PC-9 (cell line): ENCODE measurements at regions not wholly inside any gene's neighbourhood (a gene's known extent, or its start where the extent isn't known, plus 50 kb on each side); places are given as distances from the start of the nearest gene placed in this dataset.
A peak's percentile ranks its signal among the peaks of the same experiment; 100 is the strongest.

Source experiments
- BruUV-seq: library from RNA; stranded (reverse); fragments of 400-500 nt; replicated peaks from 2 replicates; lab custom pipeline; 2021; lab: Mats Ljungman, UMichigan
- CTCF ChIA-PET: fragments of 300-600 bp; sonication (Branson Sonifier 250); formaldehyde crosslinking; loops from one replicate; lab custom pipeline; 2022; ENCODE audit warnings: antibody characterized with exemption; lab: Charles Lee
- POLR2A ChIA-PET: fragments of 300-600 bp; sonication (Branson Sonifier 250); formaldehyde crosslinking; loops from one replicate; lab custom pipeline; 2022; ENCODE audit warnings: antibody characterized with exemption; ENCODE audit not compliant: unreplicated experiment; lab: Charles Lee
- DNase-seq, 2 experiments: peaks; one replicate each; pipeline versions ENCODE4 v3.0.0 to v3.0.0-alpha.2; 2015 to 2022; ENCODE audit warnings: mixed read lengths in 1 of 2
- H2AFZ ChIP-seq: fragments of 200-600 bp; sonication (generic); 2 replicates; pipeline ENCODE4 v1.8.1; 2017; ENCODE audit warnings: antibody characterized with exemption
- H3F3A ChIP-seq: fragments of 200-600 bp; sonication (generic); 2 replicates; pipeline ENCODE4 v1.8.1; 2017; ENCODE audit warnings: antibody characterized with exemption, mild to moderate bottlenecking, low read depth; ENCODE audit not compliant: insufficient read depth
- H3K27ac ChIP-seq: fragments of 200-600 bp; sonication (generic); 2 replicates; pipeline ENCODE4 v1.6.1; 2016; ENCODE audit warnings: mixed run types
- H3K27me3 ChIP-seq: fragments of 200-600 bp; sonication (generic); 2 replicates; pipeline ENCODE4 v1.6.1; 2016; ENCODE audit warnings: low read depth, mixed run types; ENCODE audit not compliant: insufficient read depth
- H3K36me3 ChIP-seq: fragments of 200-600 bp; sonication (generic); 2 replicates; pipeline ENCODE4 v1.6.1; 2016; ENCODE audit warnings: low read depth, mixed run types
- H3K4me1 ChIP-seq: fragments of 200-600 bp; sonication (generic); replicated peaks from 2 replicates; pipeline ENCODE4 v1.6.1; 2016; ENCODE audit warnings: mixed run types; ENCODE audit not compliant: insufficient read depth
- H3K4me2 ChIP-seq: fragments of 200-600 bp; sonication (generic); 2 replicates; pipeline ENCODE4 v1.6.1; 2017; ENCODE audit warnings: mixed run types
- H3K4me3 ChIP-seq: fragments of 200-600 bp; sonication (generic); 2 replicates; pipeline ENCODE4 v1.6.1; 2016; ENCODE audit warnings: mixed run types
- H3K79me2 ChIP-seq: fragments of 200-600 bp; sonication (generic); 2 replicates; pipeline ENCODE4 v1.6.1; 2017; ENCODE audit warnings: low read depth, mixed run types
- H3K9me2 ChIP-seq: fragments of 200-600 bp; sonication (generic); 2 replicates; pipeline ENCODE4 v1.8.1; 2017; ENCODE audit warnings: mild to moderate bottlenecking; ENCODE audit not compliant: insufficient read depth
- H3K9me3 ChIP-seq: fragments of 200-600 bp; sonication (generic); 2 replicates; pipeline ENCODE4 v1.8.1; 2016; ENCODE audit warnings: low read depth; ENCODE audit not compliant: insufficient read depth
- H4K20me1 ChIP-seq: fragments of 200-600 bp; sonication (generic); 2 replicates; pipeline ENCODE4 v1.8.1; 2017; ENCODE audit not compliant: insufficient read depth
- CTCF ChIP-seq: fragments of 200-600 bp; sonication (generic); conservative IDR thresholded peaks from 2 replicates; pipeline ENCODE4 v1.6.1; 2017; ENCODE audit warnings: mixed run types, antibody characterized with exemption, mild to moderate bottlenecking, moderate library complexity
- EZH2 ChIP-seq: fragments of 200-600 bp; sonication (generic); IDR thresholded peaks from 2 replicates; pipeline ENCODE4 v1.8.0; 2017; ENCODE audit warnings: antibody characterized with exemption, low read depth
- intact Hi-C: fragments of 100-400 bp; cut with micrococcal nuclease; formaldehyde crosslinking; loops from one replicate; pipeline ENCODE4 v1.10.0; 2022; ENCODE audit not compliant: unreplicated experiment

DNA sequence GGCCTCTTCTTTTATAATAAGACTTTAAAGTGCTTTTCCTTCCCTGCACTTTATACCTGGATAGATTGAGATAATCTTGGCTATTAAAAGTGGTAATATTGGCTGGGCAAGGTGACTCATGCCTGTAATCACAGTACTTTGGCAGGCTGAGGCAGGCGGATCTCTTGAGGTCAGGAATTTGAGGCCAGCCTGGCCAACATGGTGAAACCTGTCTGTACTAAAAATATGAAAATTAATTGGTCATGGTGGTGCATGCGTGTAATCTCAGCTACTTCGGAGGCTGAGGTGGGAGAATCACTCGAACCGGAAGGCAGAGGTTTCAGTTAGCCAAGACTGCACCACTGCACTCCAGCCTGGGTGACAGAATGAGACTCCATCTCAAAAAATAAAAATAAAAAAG lies 197.1 kb upstream of the RGS17 start:
- H3K4me1 ChIP-seq = no peaks in the 10 kb centered on the region; the same call in 1 of the 2 replicates
- H3K36me3 ChIP-seq = no peaks in the 10 kb centered on the region
- H3K4me3 ChIP-seq = no peak overlapping the region
- DNase-seq = peak in 1 of 2 experiments; percentile 15
- no peaks in the 10 kb centered on the region for H3F3A ChIP-seq
- H2AFZ ChIP-seq = no peak overlapping the region
- intact Hi-C loops = no loop called here
- H3K9me2 ChIP-seq = no peaks in the 10 kb centered on the region
- no peaks in the 10 kb centered on the region for H3K27me3 ChIP-seq
- TF ChIP-seq EZH2 (no peak), CTCF (no peak)
- POLR2A ChIA-PET = no interaction called here
- H3K79me2 ChIP-seq = no peaks in the 10 kb centered on the region
- H3K4me2 ChIP-seq = no peak overlapping the region
- CTCF ChIA-PET = no interaction called here
- H3K27ac ChIP-seq = no peak overlapping the region
- no peaks in the 10 kb centered on the region; the same call in 1 of the 2 replicates for H3K9me3 ChIP-seq
- H4K20me1 ChIP-seq = no peaks in the 10 kb centered on the region
- BruUV-seq = no TSS peak

GRCh38 chr6:153325661-153326060 lies 194.6 kb upstream of the RGS17 start:
- H3K4me3 ChIP-seq = no peak overlapping the region
- H3K4me1 ChIP-seq = no peaks in the 10 kb centered on the region; the same call in 1 of the 2 replicates
- intact Hi-C loops = no loop called here
- no peaks in the 10 kb centered on the region; the same call in 1 of the 2 replicates for H3K9me3 ChIP-seq
- no peaks in the 10 kb centered on the region for H3F3A ChIP-seq
- DNase-seq = no peak
- no peak overlapping the region for H3K27ac ChIP-seq
- no TSS peak for BruUV-seq
- no peaks in the 10 kb centered on the region for H3K79me2 ChIP-seq
- H3K36me3 ChIP-seq = no peaks in the 10 kb centered on the region
- no peak overlapping the region for H2AFZ ChIP-seq
- CTCF ChIA-PET = no interaction called here
- H3K4me2 ChIP-seq = no peak overlapping the region
- TF ChIP-seq CTCF = no peak
- TF ChIP-seq EZH2 = no peak
- POLR2A ChIA-PET = no interaction called here
- H3K27me3 ChIP-seq = no peaks in the 10 kb centered on the region
- H4K20me1 ChIP-seq = no peaks in the 10 kb centered on the region
- H3K9me2 ChIP-seq = no peaks in the 10 kb centered on the region

GRCh38 chr6:153312634-153313033 lies 181.6 kb upstream of the RGS17 start:
- H2AFZ ChIP-seq = no peak overlapping the region
- no peaks in the 10 kb centered on the region for H3K79me2 ChIP-seq
- H3K4me3 ChIP-seq = no peak overlapping the region
- H3K9me3 ChIP-seq = no peaks in the 10 kb centered on the region
- DNase-seq = peak in 1 of 2 experiments; percentile 46
- POLR2A ChIA-PET = no interaction called here
- no peaks in the 10 kb centered on the region for H3K9me2 ChIP-seq
- H3K27me3 ChIP-seq = no peaks in the 10 kb centered on the region
- H3F3A ChIP-seq = no peaks in the 10 kb centered on the region
- no peaks in the 10 kb centered on the region for H3K36me3 ChIP-seq
- TF ChIP-seq CTCF (peak; percentile 71), EZH2 (no peak)
- H3K4me2 ChIP-seq = no peak overlapping the region
- intact Hi-C loops = loop anchor here (1.0 to 5.0 kb wide), 3 partner anchors 276 to 450 kb away; no protein-coding TSS in a partner anchor
- H3K4me1 ChIP-seq = no peaks in the 10 kb centered on the region
- CTCF ChIA-PET = no interaction called here
- no peaks in the 10 kb centered on the region for H4K20me1 ChIP-seq
- H3K27ac ChIP-seq = no peak overlapping the region
- no TSS peak for BruUV-seq
